H1 (cell line): ENCODE measurements at regions not wholly inside any gene's neighbourhood (a gene's known extent, or its start where the extent isn't known, plus 50 kb on each side); places are given as distances from the start of the nearest gene placed in this dataset.

ENCODE experiments used
- TF ChIP-seq, protein P1 (sequence below): IDR thresholded peaks from 2 replicates; pipeline ENCODE4 v1.6.1; 2011; ENCODE audit warnings: low read length, improper control_type of control experiment

DNA sequence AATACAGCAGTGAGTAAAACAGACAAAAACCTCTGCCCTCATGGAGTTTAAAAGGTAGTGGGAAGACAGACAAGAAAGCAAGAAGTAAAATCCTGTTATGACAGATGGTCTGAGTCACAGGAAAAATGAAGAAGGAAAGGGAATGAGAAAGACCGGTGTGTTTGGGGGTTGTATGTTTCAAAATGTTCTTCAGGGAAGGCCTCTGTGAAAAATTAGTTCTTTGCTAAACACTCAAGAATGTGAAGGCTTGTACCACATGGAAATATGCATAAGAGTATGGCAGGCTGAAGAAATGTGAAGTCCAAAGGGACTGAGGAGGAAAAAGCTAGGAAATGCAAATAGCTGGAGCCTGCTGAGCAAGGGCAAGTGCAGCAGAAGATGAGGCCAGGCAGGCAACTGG is 315.9 kb upstream of the SEMA3A start (continued):
- TF ChIP-seq, protein P1, sequence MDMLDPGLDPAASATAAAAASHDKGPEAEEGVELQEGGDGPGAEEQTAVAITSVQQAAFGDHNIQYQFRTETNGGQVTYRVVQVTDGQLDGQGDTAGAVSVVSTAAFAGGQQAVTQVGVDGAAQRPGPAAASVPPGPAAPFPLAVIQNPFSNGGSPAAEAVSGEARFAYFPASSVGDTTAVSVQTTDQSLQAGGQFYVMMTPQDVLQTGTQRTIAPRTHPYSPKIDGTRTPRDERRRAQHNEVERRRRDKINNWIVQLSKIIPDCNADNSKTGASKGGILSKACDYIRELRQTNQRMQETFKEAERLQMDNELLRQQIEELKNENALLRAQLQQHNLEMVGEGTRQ = no peak
